CD1c-positive myeloid dendritic cell (primary cell): ENCODE measurements at regions not wholly inside any gene's neighbourhood (a gene's known extent, or its start where the extent isn't known, plus 50 kb on each side); places are given as distances from the start of the nearest gene placed in this dataset.

ENCODE experiments used
- DNase-seq: peaks from one replicate; pipeline ENCODE4 v3.0.0-alpha.2; 2016; ENCODE audit errors: extremely low spot score

- DNase-seq = no peak
These were observed 294.9 kb downstream of the SOX11 start for GRCh38 chr2:5986801-5987787.

- no peak for DNase-seq
These were observed 295.9 kb downstream of the SOX11 start for GRCh38 chr2:5988120-5988519.

DNA sequence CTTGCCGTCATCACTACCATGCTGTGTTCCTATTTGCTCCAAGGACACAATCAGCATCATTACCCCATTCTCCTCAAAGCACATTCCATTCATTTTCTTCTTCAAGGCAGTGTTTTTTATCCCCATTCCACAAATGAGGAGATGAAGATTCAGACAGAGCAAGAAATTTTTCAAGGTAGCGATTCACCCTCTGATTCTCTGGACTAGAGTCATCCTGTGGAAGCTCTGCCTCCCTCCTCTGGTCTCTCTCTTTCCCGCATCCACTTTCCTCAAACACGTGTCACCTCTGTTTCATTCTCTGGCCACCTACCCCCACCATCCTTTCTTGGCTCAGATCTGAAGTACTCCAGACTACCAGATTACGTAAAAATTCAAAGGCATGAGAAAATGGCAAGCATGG is 297.9 kb downstream of the SOX11 start:
- no peak for DNase-seq

DNA sequence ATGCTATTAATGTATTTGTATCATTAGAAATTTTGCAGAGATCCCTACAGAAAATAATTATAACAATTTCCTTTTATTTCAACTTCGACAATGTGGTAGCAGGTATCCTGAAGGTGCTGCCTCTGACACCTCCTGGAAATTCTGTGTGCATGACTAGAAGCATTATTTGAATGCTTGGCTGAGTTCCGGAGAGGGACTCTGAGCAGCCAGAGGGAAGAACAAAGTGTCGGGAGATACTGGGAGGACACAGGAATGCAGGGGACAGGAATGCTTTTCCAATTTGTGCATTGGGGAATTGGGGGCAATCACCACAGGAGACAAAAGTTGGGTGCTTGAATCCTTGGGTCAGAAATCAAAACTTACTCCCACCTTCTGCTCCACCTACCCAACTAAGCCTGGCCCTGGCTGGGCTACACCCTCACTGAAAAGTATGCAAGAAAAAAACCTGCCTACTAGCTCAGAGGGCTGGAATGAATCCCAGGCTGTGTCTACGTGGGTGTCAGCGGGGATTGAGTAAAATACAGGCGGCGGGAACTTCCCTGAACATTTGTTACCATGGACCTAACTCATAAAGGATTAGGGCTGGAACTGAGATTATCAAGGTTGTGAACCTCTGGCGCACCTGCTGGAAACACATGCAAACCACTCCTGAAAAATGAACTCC is 299.3 kb downstream of the SOX11 start:
- no peak for DNase-seq

GRCh38 chr2:5995832-5996231 is 303.6 kb downstream of the SOX11 start:
- DNase-seq = no peak

DNA sequence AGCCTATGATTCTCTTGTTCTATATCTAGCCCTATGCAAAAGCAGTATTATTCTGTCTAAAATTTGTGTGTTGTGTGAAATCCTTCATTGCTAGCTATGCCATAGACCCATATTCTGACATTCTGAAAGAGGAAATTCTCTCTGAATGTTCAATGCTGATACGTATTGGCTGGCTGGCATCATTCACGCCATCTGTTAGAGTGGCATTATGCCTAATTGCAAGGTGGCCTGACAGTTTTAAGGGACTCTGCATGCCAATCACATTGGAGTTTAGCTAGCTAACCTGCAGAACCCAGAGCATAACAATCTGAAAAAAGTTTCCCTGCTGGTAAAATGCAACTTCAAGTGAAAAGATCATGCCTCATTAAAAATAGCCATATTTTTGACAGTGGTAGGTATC is 316.0 kb downstream of the SOX11 start:
- DNase-seq = no peak

GRCh38 chr2:6008726-6009125 is 316.5 kb downstream of the SOX11 start:
- DNase-seq = no peak

- no peak for DNase-seq
These were observed 318.0 kb downstream of the SOX11 start for GRCh38 chr2:6010163-6010562.

DNA sequence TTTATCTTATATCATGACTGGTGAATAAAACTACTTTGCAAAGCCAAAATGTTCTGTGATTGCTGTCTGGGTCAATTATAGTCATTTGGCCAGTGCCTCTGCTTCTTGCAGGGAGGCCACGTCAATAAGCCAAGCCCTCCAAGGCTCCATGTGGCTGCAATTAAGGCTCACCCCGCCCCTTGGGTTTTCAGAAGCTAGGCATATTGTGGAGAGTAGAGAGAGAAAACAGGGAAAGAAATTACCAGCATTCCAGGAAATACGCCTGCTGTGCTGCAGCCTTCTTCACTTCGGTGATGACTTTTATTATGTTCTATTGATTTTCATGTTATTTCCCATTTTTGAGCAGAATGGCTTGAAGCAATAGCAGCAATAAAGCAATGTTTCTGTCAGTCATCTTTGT is 319.7 kb downstream of the SOX11 start:
- DNase-seq = no peak

DNA sequence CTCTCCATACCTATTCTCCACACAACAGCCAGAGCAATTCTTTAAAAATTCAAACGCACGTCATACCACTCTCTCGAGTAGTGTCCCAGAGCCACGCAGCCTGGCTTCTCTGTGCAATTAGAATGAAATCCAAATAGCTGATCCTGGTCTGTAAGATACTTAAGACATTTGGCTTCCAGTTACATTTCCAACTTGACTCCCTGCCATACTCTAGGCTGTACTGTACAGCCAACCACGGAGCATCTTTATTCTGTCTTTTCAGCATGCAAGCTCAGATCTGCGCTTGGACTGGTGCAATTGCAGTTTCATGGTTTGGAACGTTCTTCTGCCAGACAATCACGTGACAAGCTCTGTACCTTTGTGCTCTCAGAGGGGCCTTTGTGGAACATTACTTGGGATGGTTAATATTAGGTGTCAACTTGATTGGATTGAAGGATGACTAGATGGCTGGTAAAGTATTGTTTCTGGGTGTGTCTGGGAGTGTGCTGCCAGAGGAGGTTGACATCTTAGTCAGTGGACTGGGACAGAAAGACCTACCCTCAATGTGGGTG is 325.6 kb downstream of the SOX11 start:
- DNase-seq = no peak

DNA sequence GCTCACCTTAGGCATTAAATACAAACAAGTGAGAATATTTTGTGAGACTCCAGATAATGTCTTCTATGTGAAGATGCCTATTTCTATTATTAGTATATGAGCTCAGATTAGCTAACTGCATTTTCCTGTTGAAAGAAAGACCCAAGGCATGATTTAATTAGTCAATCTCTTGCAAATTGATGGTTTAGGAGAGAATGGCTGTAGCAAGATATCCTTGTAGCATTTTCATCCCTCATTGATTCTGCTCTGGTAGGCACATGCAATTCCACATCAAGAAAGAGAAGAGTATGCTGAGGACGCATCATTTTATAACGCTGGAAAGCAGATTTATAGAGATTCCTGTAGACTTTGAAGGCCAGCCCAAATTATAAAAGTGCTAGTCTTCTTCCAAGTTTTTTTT is 332.0 kb downstream of the SOX11 start:
- no peak for DNase-seq

- no peak for DNase-seq
These were observed 332.6 kb downstream of the SOX11 start for GRCh38 chr2:6024784-6025183.

DNA sequence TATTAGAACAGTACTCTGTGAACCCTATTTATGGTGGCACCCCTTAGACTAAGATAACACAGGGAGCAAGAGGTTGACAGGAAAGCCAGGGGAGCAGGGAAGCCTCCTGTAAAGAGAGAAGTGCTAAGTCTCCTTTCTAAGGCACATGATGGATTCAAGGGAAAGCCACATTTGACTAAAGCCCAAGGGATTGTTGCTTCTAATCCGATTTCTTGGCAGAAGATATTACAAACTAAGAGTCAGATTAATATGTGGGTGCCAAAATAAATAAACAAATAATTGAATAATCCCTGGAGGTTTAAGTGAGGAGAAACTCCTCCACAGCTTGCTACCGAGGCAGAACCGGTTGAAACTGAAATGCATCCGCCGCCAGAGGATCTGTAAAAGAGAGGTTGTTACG is 333.2 kb downstream of the SOX11 start:
- no peak for DNase-seq

DNA sequence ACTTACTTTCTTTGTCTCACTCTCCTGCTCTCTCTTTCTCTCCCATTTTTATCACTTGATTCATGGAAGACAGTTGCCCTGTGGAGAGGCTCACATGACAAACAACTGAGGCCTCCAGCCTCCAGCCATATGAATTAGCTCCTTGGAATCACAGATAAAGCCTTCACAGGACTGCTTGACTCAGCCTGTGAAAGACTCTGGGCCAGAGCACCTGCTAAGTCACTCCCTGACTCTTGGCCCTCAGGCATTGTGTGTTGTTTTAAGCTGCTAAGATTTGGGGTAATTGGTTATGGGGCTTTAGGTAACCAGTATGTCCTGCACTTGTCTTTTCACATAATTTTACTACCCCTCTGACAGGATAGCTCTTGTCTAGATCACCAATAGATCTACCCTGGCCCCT is 334.9 kb downstream of the SOX11 start:
- no peak for DNase-seq

GRCh38 chr2:6031200-6031867 is 339.1 kb downstream of the SOX11 start:
- DNase-seq = no peak

DNA sequence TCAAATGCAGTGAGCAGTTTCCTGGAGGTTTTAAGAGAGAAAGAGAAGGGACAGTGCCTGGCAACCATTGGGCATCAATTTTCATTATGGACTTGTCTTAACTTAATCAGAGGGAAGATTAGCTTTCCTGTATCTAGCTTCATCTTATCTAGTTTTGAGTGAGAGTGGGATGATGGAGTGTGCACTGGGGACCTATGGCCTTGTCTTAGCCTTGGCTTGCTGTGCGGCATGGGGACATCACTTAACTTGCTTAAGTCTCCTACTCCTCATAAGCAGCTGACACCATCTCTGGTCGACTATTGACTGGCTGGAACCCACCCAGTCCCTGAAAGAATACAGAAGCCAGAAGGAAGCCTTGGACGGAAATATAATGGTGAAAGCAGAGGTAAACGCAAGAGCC is 344.0 kb downstream of the SOX11 start:
- no peak for DNase-seq

DNA sequence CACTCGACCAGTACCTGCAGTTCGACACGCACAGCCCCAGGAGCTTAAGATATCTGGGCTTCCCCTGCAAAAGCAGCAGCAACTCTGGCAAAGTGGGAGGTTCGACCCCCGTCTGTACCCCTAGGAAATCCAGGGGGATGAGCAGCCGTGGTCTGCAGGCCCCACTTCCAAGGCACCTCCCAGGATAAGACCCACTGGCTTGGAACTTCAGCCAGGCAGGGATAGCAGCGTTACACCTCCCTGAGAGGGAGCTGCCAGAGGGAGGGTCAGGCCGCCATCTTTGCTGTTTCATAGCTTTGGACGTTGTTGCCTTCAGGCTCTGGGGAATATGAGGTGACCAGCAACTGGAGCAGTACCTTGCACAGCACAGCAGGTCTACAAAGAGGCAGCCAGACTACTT is 351.1 kb downstream of the SOX11 start:
- no peak for DNase-seq

GRCh38 chr2:6052649-6053048 is 360.5 kb downstream of the SOX11 start:
- DNase-seq = no peak

- no peak for DNase-seq
These were observed 361.6 kb downstream of the SOX11 start for GRCh38 chr2:6053743-6054142.

GRCh38 chr2:6054161-6054671 is 362.0 kb downstream of the SOX11 start:
- DNase-seq = no peak

DNA sequence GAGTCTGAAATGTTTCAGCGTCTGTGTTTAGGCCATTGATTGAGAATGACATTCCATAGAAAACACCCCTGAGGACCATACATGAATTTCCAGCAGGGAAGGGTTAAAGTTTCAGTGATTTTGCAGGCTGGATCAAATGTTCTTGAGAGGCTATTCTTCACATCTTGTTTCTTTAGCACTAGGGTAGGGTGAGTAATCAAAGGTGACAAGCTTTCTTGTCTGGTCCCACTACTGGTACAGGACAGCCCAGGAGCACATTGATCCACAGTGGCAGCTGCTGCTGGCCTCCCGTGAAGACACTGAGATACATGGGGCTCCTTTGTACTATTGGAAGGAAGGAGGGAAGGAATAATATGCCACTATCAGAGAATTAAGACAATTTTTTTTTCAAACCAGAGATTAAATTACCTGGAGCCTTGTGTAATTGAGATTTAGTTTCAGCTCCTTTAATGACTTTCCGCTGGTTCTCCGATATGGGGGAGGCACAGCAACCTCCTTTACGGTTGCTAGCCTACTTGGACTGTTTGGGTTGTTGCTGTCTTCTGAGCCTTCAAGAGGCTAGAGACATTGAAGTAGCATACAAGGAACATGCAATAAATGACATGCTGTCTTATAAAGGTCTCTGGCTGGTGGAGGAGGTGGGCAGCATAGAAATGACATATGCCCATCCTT is 368.9 kb downstream of the SOX11 start:
- DNase-seq = no peak

DNA sequence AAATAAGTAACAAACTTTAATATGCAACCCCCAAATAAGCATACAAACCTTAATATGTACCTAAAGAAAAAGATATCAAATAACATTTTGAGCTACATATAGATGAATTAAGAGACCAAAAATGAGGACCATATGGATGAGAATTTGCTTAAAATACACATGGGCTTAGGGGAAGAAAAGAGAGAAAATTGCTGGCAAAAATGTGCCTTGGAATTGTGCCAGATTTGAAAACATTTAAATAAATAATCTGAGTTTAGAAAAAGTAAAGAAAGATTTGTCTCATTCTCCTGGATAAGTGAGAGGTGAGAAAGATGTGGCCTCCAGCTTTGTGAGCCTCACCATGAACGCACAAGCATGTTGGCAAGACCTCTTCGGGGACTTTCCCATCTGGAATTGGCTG is 372.6 kb downstream of the SOX11 start:
- DNase-seq = no peak
